ENCODE measurements at regions not wholly inside any gene's neighbourhood (a gene's known extent, or its start where the extent isn't known, plus 50 kb on each side); places are given as distances from the start of the nearest gene placed in this dataset.

GRCh38 chr10:110382695-110383094 is 78.0 kb upstream of the SMNDC1 start:
- TF ChIP-seq CTCF (IDR thresholded peaks at IDR 0.05; ENCODE audit: insufficient read depth, low read depth, low read length, missing control alignments): no peak
- H3K4me3 ChIP-seq (ENCODE audit: low read length): no peak overlapping the region
- no peak for DNase-seq (ENCODE audit: low read depth)

GRCh38 chr10:110387617-110387982 is 82.9 kb upstream of the SMNDC1 start:
- DNase-seq (ENCODE audit: low read depth): no peak
- no peak for TF ChIP-seq CTCF (IDR thresholded peaks at IDR 0.05; ENCODE audit: insufficient read depth, low read depth, low read length, missing control alignments)

GRCh38 chr10:110387983-110388686 is 83.4 kb upstream of the SMNDC1 start:
- no peak for DNase-seq (ENCODE audit: low read depth)
- no peak overlapping the region for H3K4me3 ChIP-seq (ENCODE audit: low read length)
- TF ChIP-seq CTCF (IDR thresholded peaks at IDR 0.05; ENCODE audit: insufficient read depth, low read depth, low read length, missing control alignments): no peak

More at GRCh38 chr10:110387617-110387982, 82.9 kb upstream of the SMNDC1 start:
- no peak overlapping the region for H3K4me3 ChIP-seq (ENCODE audit: low read length)

GRCh38 chr10:110388687-110389052 is 84.0 kb upstream of the SMNDC1 start:
- no peak for TF ChIP-seq CTCF (IDR thresholded peaks at IDR 0.05; ENCODE audit: insufficient read depth, low read depth, low read length, missing control alignments)
- H3K4me3 ChIP-seq (ENCODE audit: low read length): no peak overlapping the region
- DNase-seq (ENCODE audit: low read depth): no peak

GRCh38 chr10:110389255-110389654 is 84.5 kb upstream of the SMNDC1 start:
- H3K4me3 ChIP-seq (ENCODE audit: low read length): no peak overlapping the region
- no peak for TF ChIP-seq CTCF (IDR thresholded peaks at IDR 0.05; ENCODE audit: insufficient read depth, low read depth, low read length, missing control alignments)
- no peak for DNase-seq (ENCODE audit: low read depth)

- no peak overlapping the region for H3K4me3 ChIP-seq (ENCODE audit: low read length)
- TF ChIP-seq CTCF (IDR thresholded peaks at IDR 0.05; ENCODE audit: insufficient read depth, low read depth, low read length, missing control alignments): no peak
- DNase-seq (ENCODE audit: low read depth): no peak
These were observed 86.8 kb upstream of the SMNDC1 start for GRCh38 chr10:110391541-110391940.

GRCh38 chr10:110392121-110392520 is 87.4 kb upstream of the SMNDC1 start:
- no peak overlapping the region for H3K4me3 ChIP-seq (ENCODE audit: low read length)
- no peak for TF ChIP-seq CTCF (IDR thresholded peaks at IDR 0.05; ENCODE audit: insufficient read depth, low read depth, low read length, missing control alignments)
- no peak for DNase-seq (ENCODE audit: low read depth)
